ENCODE measurements at regions not wholly inside any gene's neighbourhood (a gene's known extent, or its start where the extent isn't known, plus 50 kb on each side); places are given as distances from the start of the nearest gene placed in this dataset.

GRCh38 chr10:36437367-36437766 is 688.0 kb upstream of the ANKRD30A start:
- no peaks in the 10 kb centered on the region for H3K27me3 ChIP-seq (ENCODE audit: control insufficient read depth, insufficient read depth, low read length)
- H4K5ac ChIP-seq (ENCODE audit: low read depth, low read length) = no peak overlapping the region
- 100% methylated on average over 1 of the region's 3 CpGs; no CpG with 5 or more reads in 1 of the 2 experiments for WGBS, 2 experiments (ENCODE audit: extremely low coverage in 2 of 2, insufficient read length in 1 of 2)
- H2AK5ac ChIP-seq (ENCODE audit: low read depth, low read length) = no peak overlapping the region
- intact Hi-C loops (cut with micrococcal nuclease) (no loop called here), dilution Hi-C loops (cut with HindIII; ENCODE audit: low sequenced_read_pairs, unreplicated experiment) (no loop called here), in situ Hi-C loops (cut with MboI; ENCODE audit: low sequenced_read_pairs) (no loop called here)
- no peak overlapping the region for H2AFZ ChIP-seq (replicated peaks; ENCODE audit: low read length, poor library complexity)
- H3K27ac ChIP-seq (ENCODE audit: insufficient read depth, low read length) = no peak overlapping the region
- no peak overlapping the region for H2BK120ac ChIP-seq (ENCODE audit: low read depth, low read length)
- no peak overlapping the region for H2AK9ac ChIP-seq (replicated peaks; ENCODE audit: low read depth, low read length, poor library complexity)
- 0 out of 2 replicates have a peak, but pooled peaks cover 2% of the 10 kb centered on the region for H3K4me1 ChIP-seq (ENCODE audit: control insufficient read depth, insufficient read depth, low read length)
- no peak overlapping the region for H2BK15ac ChIP-seq (ENCODE audit: low read depth, low read length)
- H3K9me3 ChIP-seq (ENCODE audit: control insufficient read depth, insufficient read depth, low read length) = no peaks in the 10 kb centered on the region
- no peak overlapping the region for H3K14ac ChIP-seq (replicated peaks; ENCODE audit: low read depth, low read length)
- no peak overlapping the region for H4K91ac ChIP-seq (ENCODE audit: insufficient read depth, low read depth, low read length)
- TF ChIP-seq NFE2L2 (IDR thresholded peaks at IDR 0.05; ENCODE audit: low read depth, low read length) = no peak
- no peak for TF ChIP-seq CEBPB (IDR thresholded peaks at IDR 0.05; ENCODE audit: low read depth, low read length)
- TF ChIP-seq RFX5 (IDR thresholded peaks at IDR 0.05; ENCODE audit: low read depth, low read length) = no peak
- no peak for TF ChIP-seq RCOR1 (IDR thresholded peaks at IDR 0.05; ENCODE audit: insufficient replicate concordance, low read length)
- TF ChIP-seq USF2 (IDR thresholded peaks at IDR 0.05; ENCODE audit: low read depth, low read length) = no peak
- TF ChIP-seq MAZ (IDR thresholded peaks at IDR 0.05; ENCODE audit: borderline replicate concordance, low read depth, low read length) = no peak
- no peak for TF ChIP-seq CHD1 (IDR thresholded peaks at IDR 0.05; ENCODE audit: low read depth, low read length)
- TF ChIP-seq MXI1 (IDR thresholded peaks at IDR 0.05; ENCODE audit: borderline replicate concordance, low read depth, low read length) = no peak
- no peak for TF ChIP-seq ELK1 (IDR thresholded peaks at IDR 0.05; ENCODE audit: borderline replicate concordance, low read depth, low read length)
- no peak for TF ChIP-seq BHLHE40 (IDR thresholded peaks at IDR 0.05; ENCODE audit: low read depth, low read length)
- TF ChIP-seq FOS (IDR thresholded peaks at IDR 0.05; ENCODE audit: low read depth, low read length) = no peak
- TF ChIP-seq SMC3 (IDR thresholded peaks at IDR 0.05; ENCODE audit: low read depth, low read length) = no peak
- TF ChIP-seq MAFK (IDR thresholded peaks at IDR 0.05; ENCODE audit: low read depth, low read length) = no peak
- TF ChIP-seq POLR2A (IDR thresholded peaks at IDR 0.05; ENCODE audit: low read depth, low read length) = no peak
- TF ChIP-seq CTCF (conservative IDR thresholded peaks at IDR 0.05; ENCODE audit: low read depth, low read length) = no peak
- no peak for TF ChIP-seq RAD21 (IDR thresholded peaks at IDR 0.05; ENCODE audit: low read length)
- H3K79me1 ChIP-seq (ENCODE audit: low read depth in 1 of 2, low read length in 2 of 2) = no peaks in the 10 kb centered on the region
- no peak overlapping the region for H2BK20ac ChIP-seq (ENCODE audit: low read depth, low read length)
- no peak overlapping the region for H3K9ac ChIP-seq (ENCODE audit: low read depth, low read length)
- no peak overlapping the region for H2BK5ac ChIP-seq (ENCODE audit: low read depth, low read length, poor library complexity, severe bottlenecking)
- H3K56ac ChIP-seq (ENCODE audit: extremely low read depth, insufficient read depth, low read length) = no peak overlapping the region
- ChIA-PET CTCF (no interaction called here), POLR2A (ENCODE audit: unreplicated experiment) (no interaction called here)
- H3K18ac ChIP-seq (ENCODE audit: low read depth, low read length) = no peak overlapping the region
- no peaks in the 10 kb centered on the region for H4K20me1 ChIP-seq (ENCODE audit: insufficient read depth, low read length)
- no peak overlapping the region for H3K4me2 ChIP-seq (ENCODE audit: low read depth, low read length)
- ATAC-seq (ENCODE audit: low read depth) (no peak), DNase-seq (no peak)
- no peak overlapping the region for H3K23ac ChIP-seq (ENCODE audit: low read depth, low read length)
- H3K4me3 ChIP-seq (ENCODE audit: insufficient read depth, low read depth, low read length) = no peak overlapping the region
- no TSS peak for BruUV-seq (replicated peaks)
- no peaks in the 10 kb centered on the region for H3K36me3 ChIP-seq (ENCODE audit: control insufficient read depth, insufficient read depth, low read length)
- H3K4ac ChIP-seq (ENCODE audit: low read depth, low read length) = no peak overlapping the region
- H3K9me1 ChIP-seq (ENCODE audit: insufficient read depth, low read length) = no peaks in the 10 kb centered on the region
- H4K8ac ChIP-seq (ENCODE audit: low read depth in 2 of 2, low read length in 2 of 2) = no peak overlapping the region

Data from IMR-90 (cell line).